ENCODE measurements at regions not wholly inside any gene's neighbourhood (a gene's known extent, or its start where the extent isn't known, plus 50 kb on each side); places are given as distances from the start of the nearest gene placed in this dataset.
A peak's percentile ranks its signal among the peaks of the same experiment; 100 is the strongest.
"Not testable (repeated sequence)": the region's sequence is repeated elsewhere in the genome, so short reads cannot be mapped to it uniquely, and the experiment has no call there.

DNA sequence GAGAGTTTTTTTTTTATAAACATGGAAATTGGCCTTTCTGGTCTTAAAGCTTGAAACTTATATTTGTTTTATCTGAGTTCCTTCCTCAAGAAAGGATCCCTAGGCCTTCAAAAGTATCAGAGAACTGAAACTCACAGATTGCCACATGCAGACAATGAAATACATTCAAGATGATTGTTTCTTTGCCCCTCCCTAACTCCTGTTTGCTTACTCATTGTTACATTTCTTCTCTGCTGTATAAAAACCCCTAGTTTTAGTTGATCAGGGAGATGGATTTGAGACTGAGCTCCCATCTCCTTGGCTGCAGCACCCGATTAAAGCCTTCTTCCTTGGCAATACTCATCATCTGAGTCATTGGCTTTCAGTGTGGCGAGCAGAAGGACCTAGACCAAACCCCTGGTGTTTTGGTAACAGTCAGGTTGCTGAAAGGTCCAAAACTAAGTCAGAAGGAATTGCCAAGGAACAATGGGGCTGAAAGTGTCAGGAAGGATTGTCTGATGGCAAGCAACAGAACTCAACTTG lies 132.3 kb upstream of the SULF2 start:
- Histone ChIP-seq H3K36me3 (no peaks in the 10 kb centered on the region), H3K27ac (no peak overlapping the region), H4K20me1 (ENCODE audit: low read depth) (no peaks in the 10 kb centered on the region), H3K4me1 (no peaks in the 10 kb centered on the region), H3K9me3 (ENCODE audit: low read depth) (no peaks in the 10 kb centered on the region), H2AFZ (replicated peaks) (no peak overlapping the region), H3K79me2 (ENCODE audit: low read depth) (no peaks in the 10 kb centered on the region), H3K27me3 (no peaks in the 10 kb centered on the region), H3K4me2 (no peak overlapping the region), H3F3A (ENCODE audit: low read depth) (no peaks in the 10 kb centered on the region), H3K4me3 (no peak overlapping the region), H3K9ac (no peak overlapping the region)
- H3K4me1 Mint-ChIP-seq = peaks cover 12% of the 10 kb centered on the region
- peaks cover 29% of the 10 kb centered on the region for H3K9me3 Mint-ChIP-seq
- peaks cover 16% of the 10 kb centered on the region for H3K27me3 Mint-ChIP-seq (ENCODE audit: insufficient read depth, low read depth)
- no peak overlapping the region for H3K27ac Mint-ChIP-seq
- H3K36me3 Mint-ChIP-seq = peaks cover 3% of the 10 kb centered on the region
- H3K4me3 Mint-ChIP-seq = no peak overlapping the region
- no peak for DNase-seq (ENCODE audit: low spot score)
- no peak for TF ChIP-seq EZH2 (IDR thresholded peaks at IDR 0.05)
- no peak for TF ChIP-seq EZH2phosphoT487 (IDR thresholded peaks at IDR 0.05)
- TF ChIP-seq, protein P1, sequence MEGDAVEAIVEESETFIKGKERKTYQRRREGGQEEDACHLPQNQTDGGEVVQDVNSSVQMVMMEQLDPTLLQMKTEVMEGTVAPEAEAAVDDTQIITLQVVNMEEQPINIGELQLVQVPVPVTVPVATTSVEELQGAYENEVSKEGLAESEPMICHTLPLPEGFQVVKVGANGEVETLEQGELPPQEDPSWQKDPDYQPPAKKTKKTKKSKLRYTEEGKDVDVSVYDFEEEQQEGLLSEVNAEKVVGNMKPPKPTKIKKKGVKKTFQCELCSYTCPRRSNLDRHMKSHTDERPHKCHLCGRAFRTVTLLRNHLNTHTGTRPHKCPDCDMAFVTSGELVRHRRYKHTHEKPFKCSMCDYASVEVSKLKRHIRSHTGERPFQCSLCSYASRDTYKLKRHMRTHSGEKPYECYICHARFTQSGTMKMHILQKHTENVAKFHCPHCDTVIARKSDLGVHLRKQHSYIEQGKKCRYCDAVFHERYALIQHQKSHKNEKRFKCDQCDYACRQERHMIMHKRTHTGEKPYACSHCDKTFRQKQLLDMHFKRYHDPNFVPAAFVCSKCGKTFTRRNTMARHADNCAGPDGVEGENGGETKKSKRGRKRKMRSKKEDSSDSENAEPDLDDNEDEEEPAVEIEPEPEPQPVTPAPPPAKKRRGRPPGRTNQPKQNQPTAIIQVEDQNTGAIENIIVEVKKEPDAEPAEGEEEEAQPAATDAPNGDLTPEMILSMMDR (IDR thresholded peaks at IDR 0.05) = no peak

GRCh38 chr20:47915495-47915894 lies 130.2 kb upstream of the SULF2 start:
- Histone ChIP-seq H3K4me2 (no peak overlapping the region), H3F3A (ENCODE audit: low read depth) (no peaks in the 10 kb centered on the region), H3K4me3 (no peak overlapping the region), H3K9ac (no peak overlapping the region), H3K36me3 (no peaks in the 10 kb centered on the region), H3K27me3 (no peaks in the 10 kb centered on the region), H4K20me1 (ENCODE audit: low read depth) (no peaks in the 10 kb centered on the region), H3K27ac (no peak overlapping the region), H3K79me2 (ENCODE audit: low read depth) (no peaks in the 10 kb centered on the region), H3K9me3 (ENCODE audit: low read depth) (no peaks in the 10 kb centered on the region), H3K4me1 (no peaks in the 10 kb centered on the region), H2AFZ (replicated peaks) (no peak overlapping the region)
- Mint-ChIP-seq H3K9me3 (peaks cover 29% of the 10 kb centered on the region), H3K27me3 (ENCODE audit: insufficient read depth, low read depth) (peaks cover 12% of the 10 kb centered on the region), H3K4me1 (peaks cover 17% of the 10 kb centered on the region), H3K36me3 (peaks cover 3% of the 10 kb centered on the region), H3K27ac (no peak overlapping the region), H3K4me3 (no peak overlapping the region)
- no peak for DNase-seq (ENCODE audit: low spot score)
- TF ChIP-seq, protein P1 (IDR thresholded peaks at IDR 0.05) = no peak
- TF ChIP-seq EZH2phosphoT487 (IDR thresholded peaks at IDR 0.05) = no peak
- no peak for TF ChIP-seq EZH2 (IDR thresholded peaks at IDR 0.05)

DNA sequence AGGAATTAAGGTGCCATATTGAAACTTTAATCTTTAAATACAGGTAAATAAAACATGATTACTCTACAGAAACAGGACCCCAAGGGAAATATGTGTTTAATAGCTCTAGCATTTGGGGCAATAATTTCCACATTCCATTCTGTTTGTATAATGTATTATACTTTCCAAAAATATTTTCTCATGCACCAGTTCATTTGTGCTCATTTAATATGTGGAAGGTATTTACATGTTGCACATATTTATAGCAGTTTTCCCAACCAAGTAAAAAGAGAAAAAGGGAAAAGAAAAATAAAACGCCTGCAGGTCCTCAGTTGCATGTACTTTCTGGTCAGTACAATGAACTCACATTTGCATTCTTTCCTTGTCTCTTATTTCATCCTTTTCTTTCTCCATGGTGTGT lies 129.5 kb upstream of the SULF2 start:
- no peaks in the 10 kb centered on the region for H4K20me1 ChIP-seq (ENCODE audit: low read depth)
- no peaks in the 10 kb centered on the region for H3K79me2 ChIP-seq (ENCODE audit: low read depth)
- no peaks in the 10 kb centered on the region for H3K9me3 ChIP-seq (ENCODE audit: low read depth)
- Mint-ChIP-seq H3K4me3 (no peak overlapping the region), H3K27me3 (ENCODE audit: insufficient read depth, low read depth) (peaks cover 12% of the 10 kb centered on the region), H3K27ac (no peak overlapping the region), H3K36me3 (peaks cover 3% of the 10 kb centered on the region), H3K4me1 (peaks cover 24% of the 10 kb centered on the region), H3K9me3 (peaks cover 29% of the 10 kb centered on the region)
- H3F3A ChIP-seq (ENCODE audit: low read depth) = no peaks in the 10 kb centered on the region
- H3K27ac ChIP-seq = no peak overlapping the region
- H3K9ac ChIP-seq = no peak overlapping the region
- H3K36me3 ChIP-seq = no peaks in the 10 kb centered on the region
- no peak for TF ChIP-seq EZH2 (IDR thresholded peaks at IDR 0.05)
- TF ChIP-seq, protein P1 (IDR thresholded peaks at IDR 0.05) = no peak
- no peak for TF ChIP-seq EZH2phosphoT487 (IDR thresholded peaks at IDR 0.05)
- no peaks in the 10 kb centered on the region for H3K4me1 ChIP-seq
- H2AFZ ChIP-seq (replicated peaks) = no peak overlapping the region
- H3K4me2 ChIP-seq = no peak overlapping the region
- DNase-seq (ENCODE audit: low spot score) = no peak
- H3K4me3 ChIP-seq = no peak overlapping the region
- H3K27me3 ChIP-seq = no peaks in the 10 kb centered on the region

DNA sequence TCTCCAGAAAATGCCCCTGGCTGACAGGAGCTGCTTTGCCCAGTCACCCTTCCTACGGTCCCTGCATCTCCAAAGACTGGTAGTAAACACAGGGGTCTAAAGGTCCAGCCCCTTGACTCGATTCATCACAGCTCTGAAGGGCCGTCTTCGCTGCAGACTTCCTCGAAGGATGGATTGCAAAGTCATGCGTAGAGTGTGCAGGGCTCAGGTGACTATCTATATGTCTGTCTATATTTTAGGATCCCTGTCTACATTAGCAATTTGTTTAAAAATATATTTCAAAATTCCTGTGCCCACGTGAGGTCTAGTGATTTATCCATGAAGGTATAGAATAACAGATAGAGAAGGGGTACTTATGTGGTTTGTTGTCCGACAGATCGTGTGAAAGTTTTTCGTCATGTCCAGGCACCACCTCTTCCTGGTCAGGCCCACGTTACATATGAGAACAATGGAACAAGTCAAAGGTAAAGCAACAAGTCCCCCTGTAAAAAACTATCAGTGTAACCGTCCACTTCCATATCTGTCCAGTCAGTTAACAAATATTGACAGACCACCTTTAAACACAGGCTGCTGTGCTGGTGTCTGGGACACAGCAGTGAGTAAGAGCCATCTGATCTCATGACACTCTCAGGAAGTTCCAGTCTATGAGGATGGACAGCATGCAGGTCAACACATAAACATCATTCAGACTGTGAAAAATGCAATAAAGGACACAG lies 127.7 kb upstream of the SULF2 start:
- Mint-ChIP-seq H3K4me1 (peaks cover 40% of the 10 kb centered on the region), H3K4me3 (peak overlapping the region; percentile 11), H3K27me3 (ENCODE audit: insufficient read depth, low read depth) (peaks cover 11% of the 10 kb centered on the region), H3K9me3 (peaks cover 19% of the 10 kb centered on the region)
- not testable (repeated sequence) for H3K9ac ChIP-seq; H4K20me1 ChIP-seq (ENCODE audit: low read depth); H3K4me3 ChIP-seq; H3K9me3 ChIP-seq (ENCODE audit: low read depth); H3K27ac Mint-ChIP-seq; H3K36me3 Mint-ChIP-seq; H2AFZ ChIP-seq (replicated peaks); H3F3A ChIP-seq (ENCODE audit: low read depth); H3K79me2 ChIP-seq (ENCODE audit: low read depth); H3K27me3 ChIP-seq; H3K27ac ChIP-seq; H3K4me2 ChIP-seq; H3K36me3 ChIP-seq; DNase-seq (ENCODE audit: low spot score)
- H3K4me1 ChIP-seq = peaks cover 13% of the 10 kb centered on the region

- not testable (repeated sequence) for H3K9ac ChIP-seq; H3K36me3 Mint-ChIP-seq; H2AFZ ChIP-seq (replicated peaks); H3K4me2 ChIP-seq; H3K27ac ChIP-seq; H3F3A ChIP-seq (ENCODE audit: low read depth); DNase-seq (ENCODE audit: low spot score); H3K79me2 ChIP-seq (ENCODE audit: low read depth); H3K4me3 ChIP-seq; H3K4me3 Mint-ChIP-seq; H3K27ac Mint-ChIP-seq; H4K20me1 ChIP-seq (ENCODE audit: low read depth); H3K9me3 ChIP-seq (ENCODE audit: low read depth); H3K27me3 ChIP-seq; H3K36me3 ChIP-seq
- H3K9me3 Mint-ChIP-seq = peaks cover 14% of the 10 kb centered on the region
- H3K4me1 ChIP-seq = peaks cover 14% of the 10 kb centered on the region
- H3K4me1 Mint-ChIP-seq = peaks cover 48% of the 10 kb centered on the region
- peaks cover 11% of the 10 kb centered on the region for H3K27me3 Mint-ChIP-seq (ENCODE audit: insufficient read depth, low read depth)
These were observed 126.9 kb upstream of the SULF2 start for GRCh38 chr20:47912165-47912564.
